ENCODE measurements at regions not wholly inside any gene's neighbourhood (a gene's known extent, or its start where the extent isn't known, plus 50 kb on each side); places are given as distances from the start of the nearest gene placed in this dataset.

- TF ChIP-seq POLR2A (IDR thresholded peaks at IDR 0.05; ENCODE audit: low read depth, low read length) = no peak
- TF ChIP-seq POLR2AphosphoS5 (IDR thresholded peaks at IDR 0.05; ENCODE audit: low read depth, low read length) = no peak
- no peak for TF ChIP-seq TAF1 (IDR thresholded peaks at IDR 0.05; ENCODE audit: low read depth, low read length)
- no peak for TF ChIP-seq SPI1 (IDR thresholded peaks at IDR 0.05; ENCODE audit: low read depth, low read length)
These were observed 334.9 kb upstream of the GATB start for GRCh38 chr4:152095701-152096070.

All from GM12891 (cell line).